CD1c-positive myeloid dendritic cell (primary cell): ENCODE measurements at regions not wholly inside any gene's neighbourhood (a gene's known extent, or its start where the extent isn't known, plus 50 kb on each side); places are given as distances from the start of the nearest gene placed in this dataset.
"Not testable (repeated sequence)": the region's sequence is repeated elsewhere in the genome, so short reads cannot be mapped to it uniquely, and the experiment has no call there.

Experiments
- DNase-seq: peaks from one replicate; pipeline ENCODE4 v3.0.0-alpha.2; 2016; ENCODE audit errors: extremely low spot score

GRCh38 chr2:234195516-234195915 lies 145.0 kb downstream of the SPP2 start:
- no peak for DNase-seq

- no peak for DNase-seq
Measured at GRCh38 chr2:234193977-234194563, 143.6 kb downstream of the SPP2 start.

- DNase-seq: no peak
Measured at GRCh38 chr2:234191819-234192407, 141.4 kb downstream of the SPP2 start.

GRCh38 chr2:234189786-234190300 lies 139.3 kb downstream of the SPP2 start:
- DNase-seq: no peak

- no peak for DNase-seq
Measured at GRCh38 chr2:234189230-234189629, 138.7 kb downstream of the SPP2 start.

GRCh38 chr2:234187646-234188174 lies 137.2 kb downstream of the SPP2 start:
- DNase-seq: no peak

- no peak for DNase-seq
Measured at GRCh38 chr2:234181121-234181520, 130.6 kb downstream of the SPP2 start.

- DNase-seq: no peak
Measured at GRCh38 chr2:234179031-234179363, 128.5 kb downstream of the SPP2 start.

- no peak for DNase-seq
Measured at GRCh38 chr2:234178330-234179030, 128.0 kb downstream of the SPP2 start.

- no peak for DNase-seq
Measured at GRCh38 chr2:234175649-234176048, 125.1 kb downstream of the SPP2 start.

GRCh38 chr2:234174742-234175141 lies 124.2 kb downstream of the SPP2 start:
- no peak for DNase-seq

GRCh38 chr2:234172532-234172931 lies 122.0 kb downstream of the SPP2 start:
- no peak for DNase-seq

GRCh38 chr2:234172066-234172465 lies 121.6 kb downstream of the SPP2 start:
- DNase-seq: no peak

- DNase-seq: no peak
Measured at GRCh38 chr2:234171666-234172065, 121.2 kb downstream of the SPP2 start.

GRCh38 chr2:234169674-234170073 lies 119.2 kb downstream of the SPP2 start:
- DNase-seq: no peak

- DNase-seq: not testable (repeated sequence)
Measured at GRCh38 chr2:234168605-234169570, 118.4 kb downstream of the SPP2 start.

GRCh38 chr2:234166531-234166930 lies 116.0 kb downstream of the SPP2 start:
- DNase-seq: no peak

- no peak for DNase-seq
Measured at GRCh38 chr2:234165421-234165820, 114.9 kb downstream of the SPP2 start.

GRCh38 chr2:234164493-234165413 lies 114.3 kb downstream of the SPP2 start:
- DNase-seq: peak; percentile 10

GRCh38 chr2:234163510-234164045 lies 113.1 kb downstream of the SPP2 start:
- no peak for DNase-seq
